ENCODE measurements at regions not wholly inside any gene's neighbourhood (a gene's known extent, or its start where the extent isn't known, plus 50 kb on each side); places are given as distances from the start of the nearest gene placed in this dataset.

DNA sequence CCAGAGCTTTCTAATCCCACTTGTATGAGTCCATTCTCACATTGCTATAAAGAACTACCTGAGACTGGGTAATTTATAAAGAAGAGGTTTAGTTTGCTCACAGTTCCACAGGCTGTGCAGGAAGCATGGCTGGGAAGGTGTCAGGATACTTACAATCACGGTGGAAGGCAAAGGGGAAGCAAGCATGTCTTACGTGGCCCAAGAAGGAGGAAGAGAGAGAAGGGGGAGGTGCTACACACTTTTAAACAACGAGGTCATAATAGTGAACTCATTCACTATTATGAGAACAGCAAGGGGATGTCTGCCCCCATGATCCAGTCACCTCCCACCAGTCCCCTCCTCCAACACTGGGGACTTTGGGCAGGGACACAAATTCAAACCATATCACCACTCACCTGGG is 67.8 kb downstream of the TTC32 start:
- no peaks in the 10 kb centered on the region for H3K4me1 ChIP-seq (ENCODE audit: control insufficient read depth in 5 of 5, insufficient read depth in 5 of 5, low read length in 5 of 5)

DNA sequence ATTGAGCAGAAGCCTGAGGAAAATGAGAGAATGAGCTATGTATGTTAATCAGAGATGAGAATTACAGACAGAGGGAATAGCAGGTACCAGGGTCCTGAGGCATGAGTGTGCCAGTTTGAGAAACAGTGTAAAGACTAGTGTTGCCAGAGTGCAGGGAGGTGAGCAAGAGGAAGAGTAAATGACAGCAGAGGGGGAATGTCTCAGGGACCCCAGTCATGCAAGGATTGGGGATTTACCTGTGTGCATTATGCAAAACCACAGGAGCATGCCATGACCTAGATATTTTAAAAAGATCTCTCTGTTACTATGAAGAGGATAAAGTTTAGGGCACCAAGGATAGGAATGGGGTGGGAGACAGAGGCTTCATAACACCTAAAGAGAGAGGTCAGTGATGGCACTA is 72.1 kb downstream of the TTC32 start:
- Histone ChIP-seq H3K9me3 (ENCODE audit: control insufficient read depth in 5 of 5, low read length in 5 of 5) (peaks cover 0 to 3% (median 0%) of the 10 kb centered on the region in 5 donors), H3K27me3 (ENCODE audit: control insufficient read depth in 5 of 5, insufficient read depth in 4 of 5, low read length in 5 of 5) (peaks cover 0 to 4% (median 0%) of the 10 kb centered on the region in 5 donors), H3K9ac (ENCODE audit: low read length in 5 of 5) (no peak overlapping the region), H3K36me3 (ENCODE audit: control insufficient read depth in 5 of 5, insufficient read depth in 5 of 5, low read length in 5 of 5) (no peaks in the 10 kb centered on the region), H3K4me1 (ENCODE audit: control insufficient read depth in 5 of 5, insufficient read depth in 5 of 5, low read length in 5 of 5) (no peaks in the 10 kb centered on the region), H3K4me3 (ENCODE audit: low read depth in 1 of 5, low read length in 5 of 5) (no peak overlapping the region), H3K27ac (ENCODE audit: low read depth, low read length) (no peak overlapping the region)

More for the DNA sequence above, 67.8 kb downstream of the TTC32 start:
- H3K9me3 ChIP-seq (ENCODE audit: control insufficient read depth in 5 of 5, low read length in 5 of 5) = no peaks in the 10 kb centered on the region
- no peaks in the 10 kb centered on the region for H3K36me3 ChIP-seq (ENCODE audit: control insufficient read depth in 5 of 5, insufficient read depth in 5 of 5, low read length in 5 of 5)
- no peaks in the 10 kb centered on the region for H3K27me3 ChIP-seq (ENCODE audit: control insufficient read depth in 5 of 5, insufficient read depth in 4 of 5, low read length in 5 of 5)
- no peak overlapping the region for H3K27ac ChIP-seq (ENCODE audit: low read depth, low read length)
- no peak overlapping the region for H3K4me3 ChIP-seq (ENCODE audit: low read depth in 1 of 5, low read length in 5 of 5)
- H3K9ac ChIP-seq (ENCODE audit: low read length in 5 of 5) = no peak overlapping the region

- Histone ChIP-seq H3K4me3 (ENCODE audit: low read depth in 1 of 5, low read length in 5 of 5) (no peak overlapping the region), H3K9ac (ENCODE audit: low read length in 5 of 5) (no peak overlapping the region), H3K27ac (ENCODE audit: low read depth, low read length) (no peak overlapping the region), H3K4me1 (ENCODE audit: control insufficient read depth in 5 of 5, insufficient read depth in 5 of 5, low read length in 5 of 5) (no peaks in the 10 kb centered on the region), H3K27me3 (ENCODE audit: control insufficient read depth in 5 of 5, insufficient read depth in 4 of 5, low read length in 5 of 5) (peaks cover 0 to 4% (median 0%) of the 10 kb centered on the region in 5 donors), H3K36me3 (ENCODE audit: control insufficient read depth in 5 of 5, insufficient read depth in 5 of 5, low read length in 5 of 5) (no peaks in the 10 kb centered on the region), H3K9me3 (ENCODE audit: control insufficient read depth in 5 of 5, low read length in 5 of 5) (peaks cover 0 to 3% (median 0%) of the 10 kb centered on the region in 5 donors)
These were observed 74.9 kb downstream of the TTC32 start for GRCh38 chr2:19826874-19827273.

DNA sequence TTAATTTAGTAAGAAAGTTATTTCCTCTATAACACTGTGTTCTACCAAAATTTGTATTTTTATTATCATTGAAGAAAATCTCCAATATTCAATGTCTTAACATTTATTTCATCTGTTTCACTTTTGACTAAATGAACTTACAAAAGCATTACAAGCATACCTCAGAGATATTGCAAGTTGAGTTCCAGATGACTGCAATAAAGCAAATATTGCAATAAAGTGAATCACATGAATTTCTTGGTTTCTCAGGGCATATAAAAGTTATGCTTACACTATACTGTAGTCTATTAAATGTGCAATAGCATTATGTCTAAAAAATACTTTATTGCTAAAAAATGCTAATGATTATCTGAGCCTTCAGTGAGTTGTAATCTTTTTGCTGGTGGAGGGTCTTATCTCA is 78.3 kb downstream of the TTC32 start:
- no peak overlapping the region for H3K9ac ChIP-seq (ENCODE audit: low read length in 5 of 5)
- H3K4me3 ChIP-seq (ENCODE audit: low read depth in 1 of 5, low read length in 5 of 5) = no peak overlapping the region
- H3K27me3 ChIP-seq (ENCODE audit: control insufficient read depth in 5 of 5, insufficient read depth in 4 of 5, low read length in 5 of 5) = peaks cover 0 to 4% (median 0%) of the 10 kb centered on the region in 5 donors
- H3K36me3 ChIP-seq (ENCODE audit: control insufficient read depth in 5 of 5, insufficient read depth in 5 of 5, low read length in 5 of 5) = no peaks in the 10 kb centered on the region
- no peaks in the 10 kb centered on the region for H3K4me1 ChIP-seq (ENCODE audit: control insufficient read depth in 5 of 5, insufficient read depth in 5 of 5, low read length in 5 of 5)
- no peak overlapping the region for H3K27ac ChIP-seq (ENCODE audit: low read depth, low read length)
- H3K9me3 ChIP-seq (ENCODE audit: control insufficient read depth in 5 of 5, low read length in 5 of 5) = peaks cover 0 to 3% (median 0%) of the 10 kb centered on the region in 5 donors

GRCh38 chr2:19819097-19820065 is 82.4 kb downstream of the TTC32 start:
- H3K4me1 ChIP-seq (ENCODE audit: control insufficient read depth in 5 of 5, insufficient read depth in 5 of 5, low read length in 5 of 5) = no peaks in the 10 kb centered on the region
- no peak overlapping the region for H3K27ac ChIP-seq (ENCODE audit: low read depth, low read length)
- H3K27me3 ChIP-seq (ENCODE audit: control insufficient read depth in 5 of 5, insufficient read depth in 4 of 5, low read length in 5 of 5) = no peaks in the 10 kb centered on the region
- no peaks in the 10 kb centered on the region for H3K36me3 ChIP-seq (ENCODE audit: control insufficient read depth in 5 of 5, insufficient read depth in 5 of 5, low read length in 5 of 5)
- H3K9me3 ChIP-seq (ENCODE audit: control insufficient read depth in 5 of 5, low read length in 5 of 5) = no peaks in the 10 kb centered on the region
- H3K4me3 ChIP-seq (ENCODE audit: low read depth in 1 of 5, low read length in 5 of 5) = no peak overlapping the region
- H3K9ac ChIP-seq (ENCODE audit: low read length in 5 of 5) = no peak overlapping the region

- no peak overlapping the region for H3K4me3 ChIP-seq (ENCODE audit: low read depth in 1 of 5, low read length in 5 of 5)
- H3K9ac ChIP-seq (ENCODE audit: low read length in 5 of 5) = no peak overlapping the region
- no peaks in the 10 kb centered on the region for H3K36me3 ChIP-seq (ENCODE audit: control insufficient read depth in 5 of 5, insufficient read depth in 5 of 5, low read length in 5 of 5)
- H3K27me3 ChIP-seq (ENCODE audit: control insufficient read depth in 5 of 5, insufficient read depth in 4 of 5, low read length in 5 of 5) = no peaks in the 10 kb centered on the region
- H3K27ac ChIP-seq (ENCODE audit: low read depth, low read length) = no peak overlapping the region
- H3K9me3 ChIP-seq (ENCODE audit: control insufficient read depth in 5 of 5, low read length in 5 of 5) = no peaks in the 10 kb centered on the region
- no peaks in the 10 kb centered on the region for H3K4me1 ChIP-seq (ENCODE audit: control insufficient read depth in 5 of 5, insufficient read depth in 5 of 5, low read length in 5 of 5)
These were observed 83.2 kb downstream of the TTC32 start for GRCh38 chr2:19818543-19818942.

GRCh38 chr2:19818039-19818438 is 83.7 kb downstream of the TTC32 start:
- Histone ChIP-seq H3K36me3 (ENCODE audit: control insufficient read depth in 5 of 5, insufficient read depth in 5 of 5, low read length in 5 of 5) (no peaks in the 10 kb centered on the region), H3K27me3 (ENCODE audit: control insufficient read depth in 5 of 5, insufficient read depth in 4 of 5, low read length in 5 of 5) (no peaks in the 10 kb centered on the region), H3K9ac (ENCODE audit: low read length in 5 of 5) (no peak overlapping the region), H3K9me3 (ENCODE audit: control insufficient read depth in 5 of 5, low read length in 5 of 5) (no peaks in the 10 kb centered on the region), H3K4me1 (ENCODE audit: control insufficient read depth in 5 of 5, insufficient read depth in 5 of 5, low read length in 5 of 5) (no peaks in the 10 kb centered on the region), H3K4me3 (ENCODE audit: low read depth in 1 of 5, low read length in 5 of 5) (no peak overlapping the region), H3K27ac (ENCODE audit: low read depth, low read length) (no peak overlapping the region)

GRCh38 chr2:19815746-19816145 is 86.0 kb downstream of the TTC32 start:
- no peaks in the 10 kb centered on the region for H3K9me3 ChIP-seq (ENCODE audit: control insufficient read depth in 5 of 5, low read length in 5 of 5)
- H3K9ac ChIP-seq (ENCODE audit: low read length in 5 of 5) = no peak overlapping the region
- H3K27ac ChIP-seq (ENCODE audit: low read depth, low read length) = no peak overlapping the region
- H3K36me3 ChIP-seq (ENCODE audit: control insufficient read depth in 5 of 5, insufficient read depth in 5 of 5, low read length in 5 of 5) = no peaks in the 10 kb centered on the region
- no peaks in the 10 kb centered on the region for H3K27me3 ChIP-seq (ENCODE audit: control insufficient read depth in 5 of 5, insufficient read depth in 4 of 5, low read length in 5 of 5)
- no peak overlapping the region for H3K4me3 ChIP-seq (ENCODE audit: low read depth in 1 of 5, low read length in 5 of 5)
- no peaks in the 10 kb centered on the region for H3K4me1 ChIP-seq (ENCODE audit: control insufficient read depth in 5 of 5, insufficient read depth in 5 of 5, low read length in 5 of 5)

DNA sequence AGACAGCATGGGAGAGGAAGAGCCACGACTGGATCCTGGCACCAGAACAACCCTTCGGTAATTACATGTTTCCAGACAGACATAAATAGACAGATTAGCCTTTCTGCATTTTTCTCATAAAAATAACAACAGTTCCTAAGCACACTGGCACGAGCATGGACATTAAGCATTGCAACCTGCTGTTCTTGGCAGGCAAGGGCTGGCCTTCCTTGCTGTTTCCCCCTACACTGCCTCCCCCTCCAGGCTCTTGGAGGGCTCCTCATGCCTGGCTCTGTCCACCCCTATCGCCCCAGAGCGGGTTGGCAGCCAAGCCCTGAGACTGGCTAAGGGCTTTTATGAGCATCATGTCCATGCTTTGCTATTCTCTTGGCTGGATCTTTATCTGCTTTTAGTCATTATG is 89.6 kb downstream of the TTC32 start:
- H3K9me3 ChIP-seq (ENCODE audit: control insufficient read depth in 5 of 5, low read length in 5 of 5) = no peaks in the 10 kb centered on the region
- H3K27me3 ChIP-seq (ENCODE audit: control insufficient read depth in 5 of 5, insufficient read depth in 4 of 5, low read length in 5 of 5) = no peaks in the 10 kb centered on the region
- H3K4me1 ChIP-seq (ENCODE audit: control insufficient read depth in 5 of 5, insufficient read depth in 5 of 5, low read length in 5 of 5) = no peaks in the 10 kb centered on the region
- no peak overlapping the region for H3K27ac ChIP-seq (ENCODE audit: low read depth, low read length)
- H3K36me3 ChIP-seq (ENCODE audit: control insufficient read depth in 5 of 5, insufficient read depth in 5 of 5, low read length in 5 of 5) = no peaks in the 10 kb centered on the region
- H3K4me3 ChIP-seq (ENCODE audit: low read depth in 1 of 5, low read length in 5 of 5) = no peak overlapping the region
- H3K9ac ChIP-seq (ENCODE audit: low read length in 5 of 5) = no peak overlapping the region

DNA sequence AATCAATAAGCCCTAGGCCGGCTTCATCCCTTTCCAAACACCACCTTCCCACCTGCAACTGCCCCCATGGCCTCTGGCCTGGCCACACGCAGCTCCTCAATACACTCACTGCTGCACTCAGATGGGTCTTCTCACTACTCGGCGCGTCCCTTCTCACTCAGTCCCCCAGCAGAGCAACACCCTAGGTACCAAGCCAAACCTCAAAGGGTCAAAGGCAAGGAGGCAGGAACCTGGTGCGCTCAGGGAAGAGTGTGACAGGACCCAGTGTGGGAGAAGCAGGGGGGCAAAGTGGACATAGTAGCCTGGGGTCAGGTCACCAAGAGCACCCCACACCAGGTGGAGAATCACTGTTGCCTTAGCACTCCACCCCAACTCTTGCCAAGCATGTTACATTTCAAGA is 90.6 kb downstream of the TTC32 start:
- H3K9me3 ChIP-seq (ENCODE audit: control insufficient read depth in 5 of 5, low read length in 5 of 5) = no peaks in the 10 kb centered on the region
- no peaks in the 10 kb centered on the region for H3K27me3 ChIP-seq (ENCODE audit: control insufficient read depth in 5 of 5, insufficient read depth in 4 of 5, low read length in 5 of 5)
- no peak overlapping the region for H3K4me3 ChIP-seq (ENCODE audit: low read depth in 1 of 5, low read length in 5 of 5)
- H3K9ac ChIP-seq (ENCODE audit: low read length in 5 of 5) = no peak overlapping the region
- no peaks in the 10 kb centered on the region for H3K36me3 ChIP-seq (ENCODE audit: control insufficient read depth in 5 of 5, insufficient read depth in 5 of 5, low read length in 5 of 5)
- no peak overlapping the region for H3K27ac ChIP-seq (ENCODE audit: low read depth, low read length)
- no peaks in the 10 kb centered on the region for H3K4me1 ChIP-seq (ENCODE audit: control insufficient read depth in 5 of 5, insufficient read depth in 5 of 5, low read length in 5 of 5)
